ENCODE measurements at regions not wholly inside any gene's neighbourhood (a gene's known extent, or its start where the extent isn't known, plus 50 kb on each side); places are given as distances from the start of the nearest gene placed in this dataset.
"Not testable (repeated sequence)": the region's sequence is repeated elsewhere in the genome, so short reads cannot be mapped to it uniquely, and the experiment has no call there.

DNA sequence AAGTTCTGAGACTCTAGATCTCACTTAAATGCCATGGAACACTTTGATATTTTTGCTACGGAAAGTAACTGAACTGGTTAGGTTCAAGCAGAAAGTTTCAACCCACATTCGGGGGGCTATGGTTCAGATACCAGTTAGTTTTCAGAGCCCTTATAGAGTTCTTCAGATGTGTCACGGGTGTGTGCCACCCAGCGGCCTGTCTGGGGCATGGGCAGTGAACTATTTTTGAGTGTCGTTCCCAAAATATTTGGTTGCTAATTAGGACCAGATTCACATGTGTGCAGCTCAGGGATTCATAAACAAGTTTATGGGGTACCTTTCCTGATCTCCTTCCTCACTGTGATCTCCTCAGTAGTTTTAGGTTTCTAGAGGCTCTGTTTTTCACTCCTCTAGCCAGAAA is 271.9 kb downstream of the C7orf25 start:
- Histone ChIP-seq H3K36me3 (ENCODE audit: insufficient read depth, low read length) (no peaks in the 10 kb centered on the region), H2AFZ (ENCODE audit: low read depth, low read length) (no peak overlapping the region), H3K27me3 (ENCODE audit: insufficient read depth, low read length) (no peaks in the 10 kb centered on the region)

DNA sequence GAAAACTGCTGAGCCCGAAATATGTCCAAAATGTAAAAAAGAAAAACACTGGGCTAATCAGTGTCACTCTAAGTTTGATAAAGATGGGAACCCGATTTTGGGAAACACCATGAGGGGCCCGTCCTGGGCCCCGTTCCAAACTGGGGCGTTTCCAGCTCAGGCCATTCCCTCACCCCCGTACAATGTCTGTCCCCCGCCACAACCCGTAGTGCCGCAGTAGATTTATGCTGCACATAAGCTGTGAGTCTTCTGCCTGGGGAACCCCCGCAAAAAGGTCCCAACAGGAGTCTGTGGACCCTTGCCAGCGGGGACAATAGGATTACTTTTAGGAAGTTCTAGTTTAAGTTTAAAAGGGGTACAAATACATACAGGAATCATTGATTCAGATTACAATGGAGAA is 275.5 kb downstream of the C7orf25 start:
- not testable (repeated sequence) for H3K4me1 ChIP-seq (ENCODE audit: insufficient read depth, low read length); H3K27me3 ChIP-seq (ENCODE audit: insufficient read depth, low read length); H3K4me3 ChIP-seq (ENCODE audit: low read length); H3K36me3 ChIP-seq (ENCODE audit: insufficient read depth, low read length); H3K9me3 ChIP-seq (ENCODE audit: low read length); H2AFZ ChIP-seq (ENCODE audit: low read depth, low read length)

More for the DNA sequence above, 271.9 kb downstream of the C7orf25 start:
- H3K4me3 ChIP-seq (ENCODE audit: low read length), result no peak overlapping the region
- peaks cover 3% of the 10 kb centered on the region for H3K9me3 ChIP-seq (ENCODE audit: low read length)
- H3K4me1 ChIP-seq (ENCODE audit: insufficient read depth, low read length), result peaks cover 5% of the 10 kb centered on the region

DNA sequence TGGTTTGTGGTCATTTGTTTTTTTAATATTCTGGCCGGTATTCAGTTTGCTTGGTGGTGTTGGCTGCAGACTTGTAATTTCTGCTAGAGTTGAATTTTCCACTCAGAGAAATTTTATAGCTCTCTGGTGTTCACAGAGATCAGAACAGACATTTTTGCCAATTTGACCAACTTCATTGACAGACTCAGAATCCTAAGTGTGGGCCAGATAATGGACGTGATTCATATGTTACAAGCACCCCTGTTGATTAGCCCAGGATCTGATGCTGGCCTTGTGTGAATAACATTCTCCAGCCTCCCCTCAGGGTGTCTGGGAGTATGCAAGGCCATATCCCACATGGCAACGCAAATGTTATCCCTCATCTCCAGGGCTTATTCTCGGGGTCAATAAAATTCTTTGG is 283.8 kb downstream of the C7orf25 start:
- no peaks in the 10 kb centered on the region for H3K27me3 ChIP-seq (ENCODE audit: insufficient read depth, low read length)
- no peaks in the 10 kb centered on the region for H3K36me3 ChIP-seq (ENCODE audit: insufficient read depth, low read length)
- H3K9me3 ChIP-seq (ENCODE audit: low read length), result no peaks in the 10 kb centered on the region
- no peak overlapping the region for H3K4me3 ChIP-seq (ENCODE audit: low read length)
- H3K4me1 ChIP-seq (ENCODE audit: insufficient read depth, low read length), result no peaks in the 10 kb centered on the region
- H2AFZ ChIP-seq (ENCODE audit: low read depth, low read length), result no peak overlapping the region

DNA sequence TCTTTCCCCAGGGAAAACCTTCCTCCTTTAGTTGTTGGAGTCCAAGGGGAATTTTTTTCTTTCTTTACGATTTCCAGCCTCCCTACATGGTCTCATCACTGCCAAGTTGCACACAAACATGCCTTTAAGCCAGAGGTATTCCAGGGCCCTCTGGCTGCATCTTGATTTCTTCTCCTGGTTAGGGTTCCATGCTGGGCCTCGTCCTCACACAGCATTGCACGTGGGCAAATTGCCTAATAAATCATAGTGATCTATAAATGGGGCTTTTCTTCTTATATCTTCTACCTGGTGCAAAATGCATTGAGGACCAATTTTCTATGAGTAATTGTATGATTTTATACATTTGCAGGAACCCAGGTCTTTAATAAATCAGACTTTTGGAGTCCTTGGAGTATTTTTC is 284.2 kb downstream of the C7orf25 start:
- H3K27me3 ChIP-seq (ENCODE audit: insufficient read depth, low read length), result no peaks in the 10 kb centered on the region
- H3K4me1 ChIP-seq (ENCODE audit: insufficient read depth, low read length), result no peaks in the 10 kb centered on the region
- H3K9me3 ChIP-seq (ENCODE audit: low read length), result no peaks in the 10 kb centered on the region

DNA sequence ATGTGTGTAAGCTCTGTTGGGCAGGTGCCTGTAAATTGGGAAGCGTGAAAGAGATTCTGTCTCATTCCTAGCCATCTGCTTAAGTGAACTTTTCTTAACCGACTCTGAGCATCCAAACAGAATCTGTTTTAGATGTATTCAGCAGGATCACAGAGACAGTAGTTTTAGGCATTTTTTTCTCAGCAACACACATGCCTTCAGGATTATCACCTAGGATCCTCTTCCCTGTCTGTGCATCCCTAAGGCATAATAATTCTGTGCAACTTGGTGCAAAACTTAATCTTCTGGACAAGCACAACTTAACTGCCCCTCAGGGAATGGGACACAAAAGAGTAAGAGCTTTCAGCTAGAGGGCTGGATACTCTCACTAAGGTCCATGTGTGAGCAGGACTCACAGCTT is 284.8 kb downstream of the C7orf25 start:
- Histone ChIP-seq H3K36me3 (ENCODE audit: insufficient read depth, low read length) (no peaks in the 10 kb centered on the region), H3K9me3 (ENCODE audit: low read length) (no peaks in the 10 kb centered on the region), H2AFZ (ENCODE audit: low read depth, low read length) (no peak overlapping the region), H3K4me3 (ENCODE audit: low read length) (no peak overlapping the region), H3K27me3 (ENCODE audit: insufficient read depth, low read length) (no peaks in the 10 kb centered on the region), H3K4me1 (ENCODE audit: insufficient read depth, low read length) (no peaks in the 10 kb centered on the region)

More for the DNA sequence above, 284.2 kb downstream of the C7orf25 start:
- no peak overlapping the region for H2AFZ ChIP-seq (ENCODE audit: low read depth, low read length)
- H3K36me3 ChIP-seq (ENCODE audit: insufficient read depth, low read length), result no peaks in the 10 kb centered on the region
- no peak overlapping the region for H3K4me3 ChIP-seq (ENCODE audit: low read length)

DNA sequence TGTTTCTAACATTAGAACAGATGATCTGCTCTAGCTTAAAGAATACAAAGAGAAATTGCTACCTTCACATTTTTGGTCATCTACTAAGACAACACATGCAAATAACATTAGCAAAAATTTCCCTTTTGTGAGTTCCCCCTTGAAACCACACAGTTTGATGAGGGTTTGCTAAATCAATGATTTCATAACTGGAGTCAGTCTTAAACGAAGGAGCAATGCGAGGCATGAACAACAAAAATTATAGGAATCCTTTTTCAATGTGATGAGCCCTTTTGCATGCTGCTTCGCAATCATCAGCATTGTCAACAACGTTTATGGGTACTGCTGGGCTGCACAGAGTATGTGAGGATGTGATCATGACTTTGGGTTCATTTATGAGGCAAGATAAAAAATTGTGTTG is 286.4 kb downstream of the C7orf25 start:
- Histone ChIP-seq H3K9me3 (ENCODE audit: low read length) (no peaks in the 10 kb centered on the region), H3K4me3 (ENCODE audit: low read length) (no peak overlapping the region), H2AFZ (ENCODE audit: low read depth, low read length) (no peak overlapping the region), H3K4me1 (ENCODE audit: insufficient read depth, low read length) (no peaks in the 10 kb centered on the region), H3K27me3 (ENCODE audit: insufficient read depth, low read length) (no peaks in the 10 kb centered on the region), H3K36me3 (ENCODE audit: insufficient read depth, low read length) (no peaks in the 10 kb centered on the region)

DNA sequence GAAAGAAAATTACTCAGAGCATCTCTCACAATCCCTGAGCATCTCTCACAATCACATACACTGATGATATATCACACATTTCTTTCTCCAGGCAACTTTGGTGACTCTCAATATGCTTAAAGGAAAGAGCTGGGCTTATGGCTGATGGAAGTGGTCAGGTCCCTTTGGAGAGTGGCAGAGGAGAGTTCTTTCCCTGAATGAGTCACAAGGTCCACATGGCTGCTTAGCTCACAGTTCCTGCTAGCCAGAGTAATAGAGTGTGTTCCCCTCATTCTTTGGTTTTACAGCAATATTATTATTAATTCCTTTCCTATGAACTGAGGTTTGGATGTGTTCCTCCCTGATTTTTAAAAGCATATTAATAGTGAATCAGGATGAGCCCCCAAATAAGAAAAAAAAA is 287.4 kb downstream of the C7orf25 start:
- H2AFZ ChIP-seq (ENCODE audit: low read depth, low read length), result no peak overlapping the region
- H3K36me3 ChIP-seq (ENCODE audit: insufficient read depth, low read length), result no peaks in the 10 kb centered on the region
- no peak overlapping the region for H3K4me3 ChIP-seq (ENCODE audit: low read length)
- no peaks in the 10 kb centered on the region for H3K9me3 ChIP-seq (ENCODE audit: low read length)
- H3K4me1 ChIP-seq (ENCODE audit: insufficient read depth, low read length), result no peaks in the 10 kb centered on the region
- no peaks in the 10 kb centered on the region for H3K27me3 ChIP-seq (ENCODE audit: insufficient read depth, low read length)

DNA sequence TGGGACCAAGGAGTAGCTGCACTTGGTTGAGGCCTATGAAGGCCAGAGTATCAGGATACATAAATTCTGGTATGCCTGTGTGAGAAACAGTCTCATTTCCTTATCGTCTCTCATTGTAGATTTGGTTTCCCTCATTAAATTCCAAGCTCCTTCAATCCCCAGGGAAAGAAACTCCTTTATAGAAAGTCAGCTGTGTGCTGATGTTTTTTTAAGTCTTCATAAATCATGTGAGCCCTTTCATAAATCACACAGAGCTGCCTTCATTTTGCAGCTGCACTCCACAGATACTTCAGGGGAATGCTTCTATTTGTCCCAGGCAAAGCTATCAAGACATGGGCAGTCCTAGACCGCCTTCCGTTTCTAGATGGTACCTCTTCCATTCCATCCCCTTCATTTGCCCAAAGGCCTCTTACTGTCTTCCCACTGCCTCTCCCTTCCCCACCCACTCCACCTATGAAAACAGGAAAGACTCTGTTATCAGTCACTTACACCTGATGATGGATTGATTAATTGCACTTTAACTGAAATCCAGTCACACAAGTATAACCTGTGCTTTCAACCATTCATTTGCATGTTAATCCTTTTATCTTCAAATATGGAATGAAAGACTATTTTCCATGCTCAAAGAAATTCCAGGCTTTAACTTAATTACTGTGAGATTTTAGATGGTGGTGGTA is 290.2 kb downstream of the C7orf25 start:
- Histone ChIP-seq H3K27me3 (ENCODE audit: insufficient read depth, low read length) (no peaks in the 10 kb centered on the region), H3K4me3 (ENCODE audit: low read length) (no peak overlapping the region), H3K36me3 (ENCODE audit: insufficient read depth, low read length) (no peaks in the 10 kb centered on the region), H3K9me3 (ENCODE audit: low read length) (no peaks in the 10 kb centered on the region), H3K4me1 (ENCODE audit: insufficient read depth, low read length) (peaks cover 11% of the 10 kb centered on the region), H2AFZ (ENCODE audit: low read depth, low read length) (no peak overlapping the region)

DNA sequence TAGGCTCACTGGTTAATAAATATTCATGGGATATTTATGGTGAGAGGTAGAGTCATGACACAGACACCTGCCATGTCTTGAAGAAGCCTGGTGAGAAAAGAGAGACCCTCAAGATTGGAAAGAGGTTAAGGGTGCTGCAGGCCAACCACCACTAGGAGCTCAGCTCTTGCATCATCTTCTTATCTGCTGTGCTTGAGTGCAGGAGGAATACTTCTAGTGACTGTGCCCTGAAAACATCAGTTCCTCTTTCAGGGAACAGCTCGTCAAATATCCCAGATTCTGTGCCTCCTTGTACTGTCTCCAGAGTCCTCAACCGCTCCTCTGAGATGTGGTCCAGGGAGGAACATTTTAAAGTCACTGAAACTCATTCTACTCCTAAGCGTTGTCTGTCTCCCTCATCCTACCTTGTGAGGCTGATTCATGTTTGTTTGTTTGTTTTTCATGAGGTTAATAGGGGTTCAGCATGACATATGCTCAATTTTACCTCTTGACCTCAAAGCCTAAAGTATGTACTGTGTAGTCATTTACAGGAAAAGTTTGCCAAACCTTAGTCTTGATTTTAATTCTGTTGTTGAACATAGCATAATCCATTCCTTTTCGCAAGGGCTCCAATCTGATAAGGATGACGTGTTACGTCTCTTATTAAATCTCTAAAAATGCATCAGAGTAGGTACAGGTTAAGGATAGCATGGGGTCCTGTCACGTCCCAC is 293.1 kb downstream of the C7orf25 start:
- no peak overlapping the region for H3K4me3 ChIP-seq (ENCODE audit: low read length)
- H2AFZ ChIP-seq (ENCODE audit: low read depth, low read length), result no peak overlapping the region
- H3K36me3 ChIP-seq (ENCODE audit: insufficient read depth, low read length), result no peaks in the 10 kb centered on the region
- no peaks in the 10 kb centered on the region for H3K27me3 ChIP-seq (ENCODE audit: insufficient read depth, low read length)
- H3K4me1 ChIP-seq (ENCODE audit: insufficient read depth, low read length), result peaks cover 11% of the 10 kb centered on the region
- no peaks in the 10 kb centered on the region for H3K9me3 ChIP-seq (ENCODE audit: low read length)

DNA sequence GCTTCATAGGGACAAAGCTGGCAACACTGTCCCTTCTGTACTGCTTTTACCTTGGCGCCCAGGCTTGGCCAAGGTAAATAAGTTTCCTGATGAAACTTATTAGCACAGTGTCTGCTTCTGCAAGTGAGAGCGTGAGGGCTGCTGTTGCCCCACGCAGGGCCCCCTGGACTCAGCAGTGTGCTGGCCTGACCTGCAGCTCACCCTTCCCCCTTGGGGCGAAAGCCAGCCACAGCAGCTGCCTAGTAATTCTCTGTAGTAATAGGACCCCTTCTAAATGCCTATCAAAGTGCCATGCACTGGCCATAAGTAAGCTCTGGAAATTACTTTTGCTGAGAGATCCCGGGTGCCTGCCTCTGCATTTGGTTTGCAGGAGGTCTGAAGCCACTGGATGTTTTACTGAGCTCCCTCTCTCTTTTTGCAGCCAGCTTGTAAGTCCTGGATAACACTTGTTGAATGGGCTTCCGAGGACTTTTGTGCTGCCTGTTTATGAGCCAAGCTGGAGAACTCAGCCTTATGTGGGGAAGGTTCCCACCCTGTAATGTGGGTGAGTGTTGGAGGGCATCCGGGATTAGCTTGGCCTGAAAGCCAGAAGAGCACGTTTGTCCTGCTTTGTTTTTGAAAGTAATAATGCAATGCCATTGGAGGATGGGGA is 293.9 kb downstream of the C7orf25 start:
- Histone ChIP-seq H3K4me1 (ENCODE audit: insufficient read depth, low read length) (peaks cover 11% of the 10 kb centered on the region), H3K27me3 (ENCODE audit: insufficient read depth, low read length) (no peaks in the 10 kb centered on the region), H2AFZ (ENCODE audit: low read depth, low read length) (peak overlapping the region; percentile 14), H3K4me3 (ENCODE audit: low read length) (no peak overlapping the region), H3K36me3 (ENCODE audit: insufficient read depth, low read length) (no peaks in the 10 kb centered on the region), H3K9me3 (ENCODE audit: low read length) (no peaks in the 10 kb centered on the region)

DNA sequence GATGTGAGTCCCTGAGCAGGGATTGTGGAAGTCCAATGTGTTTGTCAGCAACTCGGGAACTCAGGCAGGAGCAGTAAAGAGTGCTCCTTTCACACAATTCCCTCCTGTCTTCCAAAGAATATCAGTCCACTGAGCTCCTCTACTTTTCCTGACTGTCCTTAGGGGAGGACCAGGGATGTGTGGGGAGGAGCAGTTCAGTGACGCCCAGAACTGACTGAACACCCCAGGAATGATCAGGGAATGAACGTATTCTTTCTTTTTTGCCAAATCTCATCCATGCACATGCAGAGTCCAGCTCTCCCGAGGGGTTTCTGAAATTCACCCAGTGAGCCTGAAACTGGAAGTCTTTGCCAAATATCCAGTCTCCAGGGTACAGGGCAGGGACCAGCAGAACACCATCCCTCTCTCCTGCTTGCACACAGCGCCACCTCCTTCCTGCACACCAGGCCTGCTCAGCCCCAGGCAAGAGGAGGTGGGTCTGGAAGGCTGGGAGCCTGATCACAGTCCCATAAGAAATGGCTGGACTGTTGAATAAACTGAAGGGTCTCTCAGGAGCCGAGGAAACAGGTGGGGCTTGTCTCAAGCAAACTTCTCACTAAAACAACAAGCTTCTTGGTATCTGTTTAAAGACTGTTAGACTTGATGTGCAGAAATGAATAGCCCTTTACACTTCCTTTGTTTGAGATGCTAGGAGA is 294.7 kb downstream of the C7orf25 start:
- Histone ChIP-seq H2AFZ (ENCODE audit: low read depth, low read length) (peak overlapping the region; percentile 14), H3K27me3 (ENCODE audit: insufficient read depth, low read length) (no peaks in the 10 kb centered on the region), H3K9me3 (ENCODE audit: low read length) (no peaks in the 10 kb centered on the region), H3K4me1 (ENCODE audit: insufficient read depth, low read length) (peaks cover 11% of the 10 kb centered on the region), H3K4me3 (ENCODE audit: low read length) (no peak overlapping the region), H3K36me3 (ENCODE audit: insufficient read depth, low read length) (no peaks in the 10 kb centered on the region)

DNA sequence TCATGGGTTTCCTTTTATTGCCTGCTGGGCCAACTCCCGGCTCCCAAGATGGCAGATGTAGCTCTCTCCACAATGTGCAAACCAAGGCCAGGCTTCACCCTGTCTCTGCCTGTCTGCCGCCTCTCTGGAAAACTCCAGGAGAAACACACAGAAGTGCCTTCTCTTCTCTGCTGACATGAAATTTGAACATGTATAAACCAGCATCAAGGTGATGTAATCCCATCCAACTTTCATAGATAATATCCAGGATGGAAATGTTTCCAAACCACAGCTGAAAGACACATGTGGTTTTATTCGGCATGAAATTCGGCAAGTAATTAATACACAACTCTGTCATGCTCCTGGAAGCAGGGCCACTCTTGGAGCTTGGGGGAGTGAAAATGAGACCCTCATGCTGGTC is 297.2 kb downstream of the C7orf25 start:
- no peaks in the 10 kb centered on the region for H3K27me3 ChIP-seq (ENCODE audit: insufficient read depth, low read length)
- H3K36me3 ChIP-seq (ENCODE audit: insufficient read depth, low read length), result no peaks in the 10 kb centered on the region
- H3K4me1 ChIP-seq (ENCODE audit: insufficient read depth, low read length), result peaks cover 11% of the 10 kb centered on the region
- H3K4me3 ChIP-seq (ENCODE audit: low read length), result no peak overlapping the region
- H2AFZ ChIP-seq (ENCODE audit: low read depth, low read length), result no peak overlapping the region
- H3K9me3 ChIP-seq (ENCODE audit: low read length), result no peaks in the 10 kb centered on the region

DNA sequence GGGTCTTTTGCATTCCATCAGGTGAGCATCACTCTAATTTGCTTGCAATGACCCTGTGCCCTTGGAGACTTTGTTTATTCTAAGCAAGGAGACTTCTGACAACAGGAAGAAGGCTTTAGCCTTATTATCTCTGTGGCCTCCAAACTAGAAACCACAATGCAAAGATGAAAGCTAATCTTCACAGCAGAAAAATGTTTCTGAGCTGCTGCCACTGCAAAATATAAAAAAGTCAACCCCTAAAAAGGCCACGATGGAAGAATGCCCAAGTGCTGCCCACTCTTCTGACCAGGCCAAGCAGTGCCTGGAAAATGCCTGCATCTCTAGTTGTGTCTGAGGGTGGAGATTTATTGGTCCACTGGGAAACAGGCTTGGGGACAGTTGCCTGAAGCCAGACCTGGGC is 299.9 kb downstream of the C7orf25 start:
- Histone ChIP-seq H3K4me1 (ENCODE audit: insufficient read depth, low read length) (no peaks in the 10 kb centered on the region), H3K9me3 (ENCODE audit: low read length) (no peaks in the 10 kb centered on the region), H2AFZ (ENCODE audit: low read depth, low read length) (no peak overlapping the region), H3K36me3 (ENCODE audit: insufficient read depth, low read length) (no peaks in the 10 kb centered on the region), H3K4me3 (ENCODE audit: low read length) (no peak overlapping the region), H3K27me3 (ENCODE audit: insufficient read depth, low read length) (no peaks in the 10 kb centered on the region)
